Pancreas (tissue), 10 donors: ENCODE measurements at regions not wholly inside any gene's neighbourhood (a gene's known extent, or its start where the extent isn't known, plus 50 kb on each side); places are given as distances from the start of the nearest gene placed in this dataset.

Experiments
- ATAC-seq, 4 donors: fragments of 200-7000 bp; cut with Tn5 transposase; one replicate each; pipeline versions ENCODE4 v1.8.0 to v1.9.1; 2020; ENCODE audit warnings: mild to moderate bottlenecking in 4 of 4, moderate library complexity in 4 of 4
- DNase-seq, 6 donors: peaks; one replicate each; pipeline ENCODE4 v3.0.0-alpha.2; 2020
- FAIRE-seq: peaks from 2 replicates; lab custom pipeline; 2012; peaks lifted over from hg19 to GRCh38; lab: Jason Lieb, UNC
- H3K27ac ChIP-seq, 4 donors: fragments of 200-600 bp; sonication (generic); 1 replicate in 3 of 4; 2 replicates in 1 of 4; pipeline versions ENCODE4 v1.5.0 to v1.8.0; 2020
- H3K27me3 ChIP-seq, 4 donors: fragments of 200-600 bp; one replicate each; pipeline ENCODE4 v1.8.0; 2021
- H3K36me3 ChIP-seq, 3 donors: fragments of 200-600 bp; sonication (generic) in 1 of 3; one replicate each; pipeline versions ENCODE4 v1.5.0 to v1.8.0; 2020 to 2021
- H3K4me1 ChIP-seq, 3 donors: fragments of 200-600 bp; one replicate each; pipeline ENCODE4 v1.8.0; 2021
- H3K4me3 ChIP-seq, 4 donors: fragments of 200-600 bp; sonication (generic) in 2 of 4; one replicate each; pipeline versions ENCODE4 v1.5.0 to v1.8.0; 2020 to 2021
- H3K9me3 ChIP-seq, 4 donors: fragments of 200-600 bp; one replicate each; pipeline ENCODE4 v1.8.0; 2021
- whole genome bisulfite sequencing, 2 donors: extraction: QIAGEN DNeasy Blood & Tissue Kit; methylation state at CpG; one replicate each; pipeline ENCODE4 v1.1.7; 2013; 5-methylcytosine and 5-hydroxymethylcytosine counted together
- intact Hi-C, 3 donors: fragments of 100-400 bp; cut with DNase I; formaldehyde crosslinking; loops; one replicate each; pipeline versions ENCODE4 v1.11.1 to v1.14.2; 2022
- TF ChIP-seq, protein P1 (sequence below), 4 donors: fragments of 200-600 bp; sonication (generic) in 3 of 4; IDR thresholded peaks; one replicate each; pipeline versions ENCODE4 v1.5.0 to v1.8.0; 2021; ENCODE audit warnings: antibody characterized with exemption in 4 of 4
- donor health status: healthy with polysubstance abuse.
- donor health status: DM: no; HTN: no; CAD: no; lungs with moderate emphysema.
- donor health status: DM: no; HTN: no; CAD: no.
- donor health status: control.
- donor health status: control.
- donor health status: Bipolar disorder and iron deficiency.
- donor health status: DM: yes; HTN: yes; CAD: no.
- donor health status: DM: no; HTN: no; CAD: no.
- donor health status: DM: no; HTN: no; CAD: no.
- donor health status: DM: yes; HTN: yes; CAD: no.

DNA sequence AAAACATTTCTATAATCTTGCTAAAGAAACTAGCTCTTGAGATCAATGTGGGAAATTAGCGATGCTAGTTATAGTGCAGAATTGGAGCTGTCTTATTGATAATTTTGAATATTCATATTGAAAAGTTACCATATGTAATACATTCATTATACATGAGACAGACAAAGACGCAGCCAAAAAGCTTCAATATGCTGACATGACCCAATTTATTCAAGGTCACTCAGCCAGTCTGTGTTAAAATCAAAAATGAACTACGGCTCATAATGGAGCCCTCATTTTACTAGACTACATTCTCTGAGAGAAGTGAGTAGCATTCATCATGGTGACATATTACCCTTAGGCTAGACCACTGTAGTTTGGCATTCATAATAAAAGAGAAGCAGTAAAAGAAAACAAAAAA, 107.3 kb upstream of the GABRG2 start:
- FAIRE-seq (no peak), ATAC-seq (no peak), DNase-seq (no peak)
- Histone ChIP-seq H3K9me3 (no peaks in the 10 kb centered on the region), H3K27me3 (no peaks in the 10 kb centered on the region), H3K36me3 (no peaks in the 10 kb centered on the region), H3K4me1 (no peaks in the 10 kb centered on the region), H3K27ac (no peak overlapping the region), H3K4me3 (no peak overlapping the region)
- TF ChIP-seq, protein P1, sequence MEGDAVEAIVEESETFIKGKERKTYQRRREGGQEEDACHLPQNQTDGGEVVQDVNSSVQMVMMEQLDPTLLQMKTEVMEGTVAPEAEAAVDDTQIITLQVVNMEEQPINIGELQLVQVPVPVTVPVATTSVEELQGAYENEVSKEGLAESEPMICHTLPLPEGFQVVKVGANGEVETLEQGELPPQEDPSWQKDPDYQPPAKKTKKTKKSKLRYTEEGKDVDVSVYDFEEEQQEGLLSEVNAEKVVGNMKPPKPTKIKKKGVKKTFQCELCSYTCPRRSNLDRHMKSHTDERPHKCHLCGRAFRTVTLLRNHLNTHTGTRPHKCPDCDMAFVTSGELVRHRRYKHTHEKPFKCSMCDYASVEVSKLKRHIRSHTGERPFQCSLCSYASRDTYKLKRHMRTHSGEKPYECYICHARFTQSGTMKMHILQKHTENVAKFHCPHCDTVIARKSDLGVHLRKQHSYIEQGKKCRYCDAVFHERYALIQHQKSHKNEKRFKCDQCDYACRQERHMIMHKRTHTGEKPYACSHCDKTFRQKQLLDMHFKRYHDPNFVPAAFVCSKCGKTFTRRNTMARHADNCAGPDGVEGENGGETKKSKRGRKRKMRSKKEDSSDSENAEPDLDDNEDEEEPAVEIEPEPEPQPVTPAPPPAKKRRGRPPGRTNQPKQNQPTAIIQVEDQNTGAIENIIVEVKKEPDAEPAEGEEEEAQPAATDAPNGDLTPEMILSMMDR (IDR thresholded peaks at IDR 0.05) = no peak
- intact Hi-C loops = no loop called here
- 9 to 22% methylated on average over 3 of the region's 3 CpGs for WGBS, 2 donors

DNA sequence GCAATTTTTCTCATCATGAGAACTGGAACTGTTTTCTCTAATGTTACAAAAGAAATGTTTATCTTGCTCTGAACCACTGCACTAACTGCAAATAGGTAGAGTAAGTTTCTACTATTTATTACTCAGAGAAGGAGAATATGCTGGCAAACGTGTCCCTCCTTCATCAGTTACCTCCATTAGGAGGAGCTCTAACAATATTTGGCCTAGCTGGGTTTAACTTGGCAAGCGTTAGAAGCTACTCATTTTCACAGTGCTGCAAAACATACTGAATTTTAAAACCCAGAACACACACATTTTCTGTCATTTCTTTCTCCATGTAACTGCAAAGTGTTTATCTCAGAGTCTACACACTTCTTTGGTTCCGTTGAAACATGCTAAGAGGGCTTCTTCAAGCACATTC, 101.0 kb upstream of the GABRG2 start:
- ATAC-seq (peak; percentile 35 to 76 (median 64)), DNase-seq (no peak), FAIRE-seq (no peak)
- Histone ChIP-seq H3K9me3 (no peaks in the 10 kb centered on the region), H3K4me3 (no peak overlapping the region), H3K27ac (no peak overlapping the region), H3K27me3 (no peaks in the 10 kb centered on the region), H3K36me3 (no peaks in the 10 kb centered on the region), H3K4me1 (no peaks in the 10 kb centered on the region)
- TF ChIP-seq, protein P1 (IDR thresholded peaks at IDR 0.05) = peak in 1 of 4 donors; percentile 18
- intact Hi-C loops = no loop called here
- 4 to 7% methylated on average over 3 of the region's 3 CpGs for WGBS, 2 donors

DNA sequence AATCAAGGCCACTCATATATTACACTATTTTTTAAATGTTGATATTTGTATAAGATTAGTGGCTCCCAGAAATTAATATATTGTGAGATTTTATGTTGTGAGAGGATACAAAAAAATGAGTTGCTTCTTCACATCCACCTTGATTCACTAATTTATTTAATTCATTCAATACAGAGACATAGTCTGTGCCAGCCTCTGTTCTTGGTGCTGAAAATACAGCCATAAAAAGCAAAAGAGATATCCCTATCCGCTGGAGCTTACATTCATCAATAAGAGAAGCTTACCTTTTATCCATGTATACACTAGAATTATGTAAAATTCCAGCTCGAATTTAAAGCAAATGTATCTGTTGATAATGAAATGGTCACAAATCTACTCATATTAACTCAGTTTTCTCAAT, 92.2 kb upstream of the GABRG2 start:
- Histone ChIP-seq H3K27ac (no peak overlapping the region), H3K4me1 (no peaks in the 10 kb centered on the region), H3K9me3 (no peaks in the 10 kb centered on the region), H3K4me3 (no peak overlapping the region), H3K36me3 (no peaks in the 10 kb centered on the region), H3K27me3 (no peaks in the 10 kb centered on the region)
- DNase-seq = no peak
- intact Hi-C loops = no loop called here
- TF ChIP-seq, protein P1 (IDR thresholded peaks at IDR 0.05) = no peak
- FAIRE-seq = no peak
- 26 to 31% methylated on average over 2 of the region's 2 CpGs for WGBS, 2 donors
- ATAC-seq = no peak

DNA sequence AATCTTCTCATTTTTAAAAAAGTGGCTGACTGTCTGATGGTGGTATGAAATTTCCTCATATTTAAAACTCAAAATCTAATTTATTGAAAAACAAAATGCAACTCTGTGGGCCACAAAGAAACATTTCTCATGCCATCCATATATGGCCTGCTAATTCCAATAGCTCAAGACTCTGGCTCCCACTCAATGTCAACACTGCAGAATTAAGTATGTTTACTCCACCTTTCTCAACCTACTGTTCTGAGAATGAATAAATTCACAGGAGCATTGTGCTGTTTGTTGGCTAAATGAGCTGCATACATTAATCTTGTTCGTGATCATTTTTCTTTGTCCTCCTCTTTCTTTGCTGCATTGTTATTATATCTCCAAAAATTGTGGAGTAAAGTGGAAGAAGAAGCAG, 79.5 kb upstream of the GABRG2 start:
- no peaks in the 10 kb centered on the region for H3K27me3 ChIP-seq
- no peak overlapping the region for H3K4me3 ChIP-seq
- no peaks in the 10 kb centered on the region for H3K36me3 ChIP-seq
- WGBS, 2 donors = 50 to 53% methylated on average over 1 of the region's 1 CpG
- TF ChIP-seq, protein P1 (IDR thresholded peaks at IDR 0.05) = no peak
- no peaks in the 10 kb centered on the region for H3K4me1 ChIP-seq
- no peaks in the 10 kb centered on the region for H3K9me3 ChIP-seq
- FAIRE-seq (no peak), DNase-seq (no peak), ATAC-seq (no peak)
- intact Hi-C loops = no loop called here
- H3K27ac ChIP-seq = no peak overlapping the region
